ENCODE measurements at regions not wholly inside any gene's neighbourhood (a gene's known extent, or its start where the extent isn't known, plus 50 kb on each side); places are given as distances from the start of the nearest gene placed in this dataset.

DNA sequence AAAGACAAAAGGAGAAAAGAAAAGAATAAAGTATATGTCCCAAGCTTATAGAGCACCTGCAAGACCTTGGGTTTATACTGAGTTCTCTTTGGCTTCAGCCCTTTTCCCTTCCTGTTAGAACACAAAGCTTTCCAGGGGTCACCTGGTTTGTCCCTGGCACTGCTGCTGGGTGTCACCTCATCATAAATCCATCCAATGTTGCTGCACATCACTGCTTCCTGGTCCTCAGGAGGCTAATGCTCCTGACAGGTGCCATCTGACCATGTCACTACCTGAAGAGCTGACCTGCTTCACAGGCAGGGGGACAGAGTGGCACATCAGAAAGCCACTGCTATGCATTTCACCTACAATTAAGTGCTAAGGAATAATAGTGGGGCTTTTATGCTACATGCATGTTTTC lies 164.6 kb upstream of the ELAC2 start:
- Histone ChIP-seq H3K27me3 (ENCODE audit: control insufficient read depth, insufficient read depth, low read length, poor library complexity, severe bottlenecking) (no peaks in the 10 kb centered on the region), H3K4me3 (ENCODE audit: low read length) (no peak overlapping the region), H3K9me3 (ENCODE audit: control insufficient read depth, low read length) (no peaks in the 10 kb centered on the region), H3K9ac (ENCODE audit: extremely low read depth, low read length, poor library complexity, severe bottlenecking) (no peak overlapping the region), H3K36me3 (ENCODE audit: control insufficient read depth, insufficient read depth, low read length) (no peaks in the 10 kb centered on the region), H3K27ac (ENCODE audit: low read depth, low read length) (no peak overlapping the region), H3K4me1 (ENCODE audit: control insufficient read depth, insufficient read depth, low read length) (no peaks in the 10 kb centered on the region)
- Mint-ChIP-seq H3K27me3 (ENCODE audit: insufficient read depth) (no peaks in the 10 kb centered on the region), H3K36me3 (ENCODE audit: low read depth) (no peaks in the 10 kb centered on the region), H3K9me3 (no peaks in the 10 kb centered on the region), H3K4me3 (no peak overlapping the region), H3K4me1 (no peaks in the 10 kb centered on the region), H3K27ac (no peak overlapping the region)
- DNase-seq, result no peak
- no peak for TF ChIP-seq CTCF (conservative IDR thresholded peaks at IDR 0.05)

- TF ChIP-seq CTCF (conservative IDR thresholded peaks at IDR 0.05), result no peak
- Histone ChIP-seq H3K9ac (ENCODE audit: extremely low read depth, low read length, poor library complexity, severe bottlenecking) (no peak overlapping the region), H3K36me3 (ENCODE audit: control insufficient read depth, insufficient read depth, low read length) (no peaks in the 10 kb centered on the region), H3K27ac (ENCODE audit: low read depth, low read length) (no peak overlapping the region), H3K9me3 (ENCODE audit: control insufficient read depth, low read length) (no peaks in the 10 kb centered on the region), H3K4me1 (ENCODE audit: control insufficient read depth, insufficient read depth, low read length) (no peaks in the 10 kb centered on the region), H3K4me3 (ENCODE audit: low read length) (no peak overlapping the region), H3K27me3 (ENCODE audit: control insufficient read depth, insufficient read depth, low read length, poor library complexity, severe bottlenecking) (no peaks in the 10 kb centered on the region)
- WGBS, 2 experiments (ENCODE audit: insufficient coverage in 1 of 2, insufficient read length in 1 of 2), result 94 to 100% methylated on average over 2 of the region's 2 CpGs
- no peak overlapping the region for H3K27ac Mint-ChIP-seq
- H3K36me3 Mint-ChIP-seq (ENCODE audit: low read depth), result no peaks in the 10 kb centered on the region
- H3K4me1 Mint-ChIP-seq, result no peaks in the 10 kb centered on the region
- no peaks in the 10 kb centered on the region for H3K9me3 Mint-ChIP-seq
- DNase-seq, result no peak
- no peak overlapping the region for H3K4me3 Mint-ChIP-seq
- no peaks in the 10 kb centered on the region for H3K27me3 Mint-ChIP-seq (ENCODE audit: insufficient read depth)
These were observed 163.9 kb upstream of the ELAC2 start for GRCh38 chr17:13181683-13182082.

- Mint-ChIP-seq H3K4me3 (no peak overlapping the region), H3K27me3 (ENCODE audit: insufficient read depth) (no peaks in the 10 kb centered on the region), H3K4me1 (no peaks in the 10 kb centered on the region), H3K9me3 (peaks cover 29% of the 10 kb centered on the region), H3K36me3 (ENCODE audit: low read depth) (no peaks in the 10 kb centered on the region), H3K27ac (no peak overlapping the region)
- H3K36me3 ChIP-seq (ENCODE audit: control insufficient read depth, insufficient read depth, low read length), result no peaks in the 10 kb centered on the region
- 57 to 61% methylated on average over 4 of the region's 4 CpGs for WGBS, 2 experiments (ENCODE audit: insufficient coverage in 1 of 2, insufficient read length in 1 of 2)
- DNase-seq, result no peak
- no peak overlapping the region for H3K27ac ChIP-seq (ENCODE audit: low read depth, low read length)
- no peak overlapping the region for H3K9ac ChIP-seq (ENCODE audit: extremely low read depth, low read length, poor library complexity, severe bottlenecking)
- H3K4me1 ChIP-seq (ENCODE audit: control insufficient read depth, insufficient read depth, low read length), result no peaks in the 10 kb centered on the region
- peaks cover 29% of the 10 kb centered on the region for H3K9me3 ChIP-seq (ENCODE audit: control insufficient read depth, low read length)
- no peaks in the 10 kb centered on the region for H3K27me3 ChIP-seq (ENCODE audit: control insufficient read depth, insufficient read depth, low read length, poor library complexity, severe bottlenecking)
- TF ChIP-seq CTCF (conservative IDR thresholded peaks at IDR 0.05), result no peak
- H3K4me3 ChIP-seq (ENCODE audit: low read length), result no peak overlapping the region
These were observed 158.6 kb upstream of the ELAC2 start for GRCh38 chr17:13176436-13176835.
